SK-MEL-5 (cell line): ENCODE measurements at regions not wholly inside any gene's neighbourhood (a gene's known extent, or its start where the extent isn't known, plus 50 kb on each side); places are given as distances from the start of the nearest gene placed in this dataset.

Experiments used
- DNase-seq: peaks from one replicate; pipeline ENCODE4 v3.0.0-alpha.2; 2016; ENCODE audit warnings: low read depth, low spot score
- in situ Hi-C: cut with HindIII; loops from 2 replicates; pipeline ENCODE4 v1.10.0; 2016; ENCODE audit warnings: low sequenced_read_pairs, high pct_unique_total_duplicates, low pct_unique_long_range_greater_than_20kb

GRCh38 chr2:147482111-147482895 is 362.5 kb upstream of the ACVR2A start:
- no peak for DNase-seq
- in situ Hi-C loops: no loop called here

GRCh38 chr2:147479358-147479757 is 365.5 kb upstream of the ACVR2A start:
- DNase-seq: no peak
- in situ Hi-C loops: no loop called here

GRCh38 chr2:147473075-147473474 is 371.8 kb upstream of the ACVR2A start:
- in situ Hi-C loops: no loop called here
- no peak for DNase-seq

GRCh38 chr2:147471126-147471525 is 373.7 kb upstream of the ACVR2A start:
- in situ Hi-C loops: no loop called here
- DNase-seq: no peak

- DNase-seq: no peak
- in situ Hi-C loops: no loop called here
Measured at GRCh38 chr2:147469471-147469870, 375.4 kb upstream of the ACVR2A start.

GRCh38 chr2:147468963-147469362 is 375.9 kb upstream of the ACVR2A start:
- no peak for DNase-seq
- in situ Hi-C loops: no loop called here

GRCh38 chr2:147468349-147468748 is 376.5 kb upstream of the ACVR2A start:
- in situ Hi-C loops: no loop called here
- DNase-seq: no peak

- in situ Hi-C loops: no loop called here
- no peak for DNase-seq
Measured at GRCh38 chr2:147467441-147467840, 377.4 kb upstream of the ACVR2A start.

GRCh38 chr2:147464737-147465357 is 380.0 kb upstream of the ACVR2A start:
- in situ Hi-C loops: no loop called here

GRCh38 chr2:147463881-147464520 is 380.8 kb upstream of the ACVR2A start:
- in situ Hi-C loops: no loop called here

More at GRCh38 chr2:147464737-147465357, 380.0 kb upstream of the ACVR2A start:
- DNase-seq: no peak

GRCh38 chr2:147460155-147460554 is 384.7 kb upstream of the ACVR2A start:
- in situ Hi-C loops: no loop called here
- DNase-seq: no peak

More at GRCh38 chr2:147463881-147464520, 380.8 kb upstream of the ACVR2A start:
- no peak for DNase-seq

GRCh38 chr2:147456779-147457178 is 388.1 kb upstream of the ACVR2A start:
- no peak for DNase-seq
- in situ Hi-C loops: no loop called here

- DNase-seq: no peak
- in situ Hi-C loops: no loop called here
Measured at GRCh38 chr2:147451902-147452515, 392.8 kb upstream of the ACVR2A start.

- no peak for DNase-seq
- in situ Hi-C loops: no loop called here
Measured at GRCh38 chr2:147450661-147451510, 393.9 kb upstream of the ACVR2A start.

GRCh38 chr2:147449323-147449991 is 395.4 kb upstream of the ACVR2A start:
- in situ Hi-C loops: no loop called here
- no peak for DNase-seq

GRCh38 chr2:147442816-147443215 is 402.0 kb upstream of the ACVR2A start:
- in situ Hi-C loops: no loop called here
- no peak for DNase-seq

GRCh38 chr2:147441182-147441581 is 403.6 kb upstream of the ACVR2A start:
- in situ Hi-C loops: no loop called here
- DNase-seq: no peak
